Liver (tissue), 3 donors: ENCODE measurements at regions not wholly inside any gene's neighbourhood (a gene's known extent, or its start where the extent isn't known, plus 50 kb on each side); places are given as distances from the start of the nearest gene placed in this dataset.
"Not testable (repeated sequence)": the region's sequence is repeated elsewhere in the genome, so short reads cannot be mapped to it uniquely, and the experiment has no call there.

Source experiments
- EGR1 ChIP-seq, 2 donors: IDR thresholded peaks; 2 replicates each; pipeline ENCODE4 v1.6.1; 2016 to 2018; ENCODE audit warnings: antibody characterized with exemption in 2 of 2, low read depth in 2 of 2
- FOXA1 ChIP-seq: IDR thresholded peaks from 2 replicates; pipeline ENCODE4 v1.6.1; 2016; ENCODE audit warnings: antibody characterized with exemption
- HNF4G ChIP-seq: IDR thresholded peaks from 2 replicates; pipeline ENCODE4 v1.6.1; 2016; ENCODE audit warnings: antibody characterized with exemption
- JUND ChIP-seq, 2 donors: IDR thresholded peaks; 2 replicates each; pipeline ENCODE4 v1.6.1; 2016; ENCODE audit warnings: antibody characterized with exemption in 2 of 2
- RAD21 ChIP-seq, 2 donors: IDR thresholded peaks; 2 replicates each; pipeline ENCODE4 v1.6.1; 2016; ENCODE audit warnings: antibody characterized with exemption in 2 of 2, mild to moderate bottlenecking in 2 of 2
- TAF1 ChIP-seq: conservative IDR thresholded peaks from 2 replicates; pipeline ENCODE4 v1.6.1; 2016; ENCODE audit warnings: antibody characterized with exemption, mild to moderate bottlenecking
- YY1 ChIP-seq: IDR thresholded peaks from 2 replicates; pipeline ENCODE4 v1.6.1; 2016; ENCODE audit warnings: antibody characterized with exemption, mild to moderate bottlenecking
- TF ChIP-seq, protein P1 (sequence below): fragments of 150-350 bp; IDR thresholded peaks from 2 replicates; pipeline ENCODE4 v1.5.1; 2017; ENCODE audit warnings: improper control_type of control experiment, low read depth, low read length; ENCODE audit not compliant: missing input control
- TF ChIP-seq, protein P2 (sequence below): IDR thresholded peaks from 2 replicates; pipeline ENCODE4 v1.6.1; 2016; ENCODE audit warnings: antibody characterized with exemption
- TF ChIP-seq, protein P3 (sequence below): IDR thresholded peaks from 2 replicates; pipeline ENCODE4 v1.6.1; 2016; ENCODE audit warnings: antibody characterized with exemption
- donor health status: healthy.
- donor health status: healthy.

DNA sequence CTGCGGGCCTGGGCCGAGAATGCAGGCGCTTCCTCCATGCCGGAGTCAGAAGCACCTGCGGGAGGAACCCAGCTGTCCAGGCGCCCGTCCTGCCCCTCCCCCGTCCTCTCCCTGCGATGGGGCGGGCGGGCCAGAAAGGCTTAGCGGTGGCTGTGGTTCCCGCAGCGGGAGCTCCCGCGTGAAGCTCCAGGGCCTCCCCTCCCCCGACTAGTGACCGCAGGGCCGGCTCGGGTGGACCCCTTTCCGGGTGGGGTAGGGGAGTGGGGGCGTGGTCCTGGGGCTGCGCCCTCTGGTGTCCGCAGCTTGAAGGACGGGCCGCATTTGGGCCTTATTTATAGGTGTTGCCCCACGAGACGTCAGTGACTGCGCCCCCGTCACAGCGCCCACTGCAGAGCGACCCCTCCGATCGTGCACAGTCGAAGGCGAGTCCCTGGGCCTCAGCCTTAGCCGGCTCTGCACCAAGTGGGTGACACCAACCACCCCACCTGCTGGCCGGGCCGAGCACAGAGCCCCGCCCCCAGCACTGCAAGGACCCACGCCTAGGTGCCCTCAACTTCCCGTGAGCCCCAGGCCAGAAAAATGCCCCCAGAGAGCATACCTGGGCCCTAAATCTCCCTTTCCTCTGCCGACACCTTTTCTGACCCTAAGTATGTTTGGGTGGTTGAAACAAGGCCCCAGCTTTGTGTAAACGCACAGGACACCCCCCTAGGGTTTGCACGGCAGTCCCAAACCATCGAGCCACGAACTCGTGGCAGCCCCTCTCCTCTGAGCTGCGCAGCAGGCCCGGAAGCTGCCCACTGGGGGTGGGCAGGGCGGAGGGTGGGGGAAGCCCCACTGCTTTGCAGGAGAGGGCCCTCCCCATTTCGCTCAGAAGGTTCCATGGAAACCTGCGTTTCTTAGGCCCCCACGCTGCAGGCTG is 252.4 kb downstream of the ANKRD30B start:
- TF ChIP-seq RAD21 (IDR thresholded peaks at IDR 0.05); FOXA1; TAF1; YY1; HNF4G; EGR1 (IDR thresholded peaks at IDR 0.05; ENCODE audit: low read depth in 2 of 2); JUND (IDR thresholded peaks at IDR 0.05): not testable (repeated sequence)
- TF ChIP-seq, protein P1, sequence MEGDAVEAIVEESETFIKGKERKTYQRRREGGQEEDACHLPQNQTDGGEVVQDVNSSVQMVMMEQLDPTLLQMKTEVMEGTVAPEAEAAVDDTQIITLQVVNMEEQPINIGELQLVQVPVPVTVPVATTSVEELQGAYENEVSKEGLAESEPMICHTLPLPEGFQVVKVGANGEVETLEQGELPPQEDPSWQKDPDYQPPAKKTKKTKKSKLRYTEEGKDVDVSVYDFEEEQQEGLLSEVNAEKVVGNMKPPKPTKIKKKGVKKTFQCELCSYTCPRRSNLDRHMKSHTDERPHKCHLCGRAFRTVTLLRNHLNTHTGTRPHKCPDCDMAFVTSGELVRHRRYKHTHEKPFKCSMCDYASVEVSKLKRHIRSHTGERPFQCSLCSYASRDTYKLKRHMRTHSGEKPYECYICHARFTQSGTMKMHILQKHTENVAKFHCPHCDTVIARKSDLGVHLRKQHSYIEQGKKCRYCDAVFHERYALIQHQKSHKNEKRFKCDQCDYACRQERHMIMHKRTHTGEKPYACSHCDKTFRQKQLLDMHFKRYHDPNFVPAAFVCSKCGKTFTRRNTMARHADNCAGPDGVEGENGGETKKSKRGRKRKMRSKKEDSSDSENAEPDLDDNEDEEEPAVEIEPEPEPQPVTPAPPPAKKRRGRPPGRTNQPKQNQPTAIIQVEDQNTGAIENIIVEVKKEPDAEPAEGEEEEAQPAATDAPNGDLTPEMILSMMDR = not testable (repeated sequence)
- TF ChIP-seq, protein P2, sequence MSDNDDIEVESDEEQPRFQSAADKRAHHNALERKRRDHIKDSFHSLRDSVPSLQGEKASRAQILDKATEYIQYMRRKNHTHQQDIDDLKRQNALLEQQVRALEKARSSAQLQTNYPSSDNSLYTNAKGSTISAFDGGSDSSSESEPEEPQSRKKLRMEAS = not testable (repeated sequence)
- TF ChIP-seq, protein P3, sequence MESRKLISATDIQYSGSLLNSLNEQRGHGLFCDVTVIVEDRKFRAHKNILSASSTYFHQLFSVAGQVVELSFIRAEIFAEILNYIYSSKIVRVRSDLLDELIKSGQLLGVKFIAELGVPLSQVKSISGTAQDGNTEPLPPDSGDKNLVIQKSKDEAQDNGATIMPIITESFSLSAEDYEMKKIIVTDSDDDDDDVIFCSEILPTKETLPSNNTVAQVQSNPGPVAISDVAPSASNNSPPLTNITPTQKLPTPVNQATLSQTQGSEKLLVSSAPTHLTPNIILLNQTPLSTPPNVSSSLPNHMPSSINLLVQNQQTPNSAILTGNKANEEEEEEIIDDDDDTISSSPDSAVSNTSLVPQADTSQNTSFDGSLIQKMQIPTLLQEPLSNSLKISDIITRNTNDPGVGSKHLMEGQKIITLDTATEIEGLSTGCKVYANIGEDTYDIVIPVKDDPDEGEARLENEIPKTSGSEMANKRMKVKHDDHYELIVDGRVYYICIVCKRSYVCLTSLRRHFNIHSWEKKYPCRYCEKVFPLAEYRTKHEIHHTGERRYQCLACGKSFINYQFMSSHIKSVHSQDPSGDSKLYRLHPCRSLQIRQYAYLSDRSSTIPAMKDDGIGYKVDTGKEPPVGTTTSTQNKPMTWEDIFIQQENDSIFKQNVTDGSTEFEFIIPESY = not testable (repeated sequence)
